HepG2 (cell line): ENCODE measurements at regions not wholly inside any gene's neighbourhood (a gene's known extent, or its start where the extent isn't known, plus 50 kb on each side); places are given as distances from the start of the nearest gene placed in this dataset.

Experiments used
- ATAC-seq: fragments of 200-7000 bp; cut with Tn5 transposase; 3 replicates; pipeline ENCODE4 v1.9.1; 2020; ENCODE audit warnings: mild to moderate bottlenecking, moderate library complexity
- BruUV-seq: library from RNA; stranded (reverse); fragments of 400-500 nt; replicated peaks from 2 replicates; lab custom pipeline; 2021; lab: Mats Ljungman, UMichigan
- CTCF ChIA-PET: fragments of 300-600 bp; formaldehyde crosslinking; extraction: SDS; loops from one replicate; lab custom pipeline; 2021; ENCODE audit warnings: low total read pairs, inconsistent platforms, low intra/inter-chr PET ratio; lab: Yijun Ruan, JAX
- POLR2A ChIA-PET: fragments of 350-600 bp; sonication (Branson Sonifier 250); formaldehyde crosslinking; loops from one replicate; lab custom pipeline; 2020; ENCODE audit warnings: antibody characterized with exemption, inconsistent platforms; lab: Yijun Ruan, JAX
- DNase-seq: peaks from one replicate; pipeline ENCODE4 v3.0.0-alpha.2; 2015; ENCODE audit warnings: low spot score
- FAIRE-seq: peaks from 3 replicates; lab custom pipeline; 2011; peaks lifted over from hg19 to GRCh38; lab: Jason Lieb, UNC
- H2AFZ ChIP-seq: one replicate; pipeline ENCODE4 v1.6.1; 2011; ENCODE audit warnings: low read length, inconsistent platforms
- H3K27ac ChIP-seq: fragments of 300-600 bp; 3 replicates; pipeline ENCODE4 v1.8.0; 2011; ENCODE audit warnings: mixed run types, mild to moderate bottlenecking, mixed read lengths, low read length, inconsistent platforms; ENCODE audit not compliant: insufficient read depth; ENCODE audit errors: extremely low read length
- H3K27me3 ChIP-seq, 2 experiments: fragments of 200-600 bp in 1 of 2; 2 replicates in 1 of 2; 3 replicates in 1 of 2; pipeline versions ENCODE4 v1.6.0 to v1.8.0; 2011; ENCODE audit warnings: low read length in 2 of 2, mild to moderate bottlenecking in 2 of 2, moderate library complexity in 2 of 2, inconsistent platforms in 1 of 2; ENCODE audit not compliant: insufficient read depth in 2 of 2, control insufficient read depth in 1 of 2
- H3K36me3 ChIP-seq, 2 experiments: fragments of 200-600 bp in 1 of 2; replicated peaks in 1 of 2; 2 replicates in 1 of 2; 3 replicates in 1 of 2; pipeline versions ENCODE4 v1.5.1 to v1.8.0; 2011; ENCODE audit warnings: low read length in 2 of 2, inconsistent platforms in 1 of 2; ENCODE audit not compliant: insufficient read depth in 2 of 2, control insufficient read depth in 1 of 2
- H3K4me1 ChIP-seq: 2 replicates; pipeline ENCODE4 v1.5.1; 2012; ENCODE audit warnings: low read length, inconsistent platforms; ENCODE audit not compliant: insufficient read depth
- H3K4me2 ChIP-seq: 2 replicates; pipeline ENCODE4 v1.6.0; 2011; ENCODE audit warnings: low read depth, low read length, inconsistent platforms
- H3K4me3 ChIP-seq, 3 experiments: fragments of 200-600 bp in 1 of 3; sonication (generic), shearing (Covaris generic) in 1 of 3; replicated peaks in 1 of 3; 2 replicates each; pipeline ENCODE4 v1.5.1; 2011 to 2016; ENCODE audit warnings: low read length in 3 of 3, inconsistent platforms in 2 of 3, low read depth in 2 of 3, mild to moderate bottlenecking in 2 of 3, control low read depth in 1 of 3, mixed read lengths in 1 of 3; ENCODE audit not compliant: insufficient read depth in 1 of 3
- H3K79me2 ChIP-seq: one replicate; pipeline ENCODE4 v1.6.1; 2011; ENCODE audit warnings: low read length, inconsistent platforms; ENCODE audit not compliant: insufficient read depth
- H3K9ac ChIP-seq: 2 replicates; pipeline ENCODE4 v1.6.0; 2011; ENCODE audit warnings: mild to moderate bottlenecking, low read depth, low read length, inconsistent platforms; ENCODE audit not compliant: insufficient read depth
- H3K9me3 ChIP-seq: 2 replicates; pipeline ENCODE4 v1.5.1; 2012; ENCODE audit warnings: mild to moderate bottlenecking, low read length
- H4K20me1 ChIP-seq: 2 replicates; pipeline ENCODE4 v1.6.0; 2011; ENCODE audit warnings: inconsistent platforms, mild to moderate bottlenecking, low read length, moderate library complexity; ENCODE audit not compliant: insufficient read depth
- HOXA7 ChIP-seq: sonication (generic); formaldehyde crosslinking; IDR thresholded peaks from 2 replicates; pipeline ENCODE4 v1.8.1; 2022; ENCODE audit warnings: mild to moderate bottlenecking, missing genetic modification reagents, moderate library complexity
- KDM5B ChIP-seq: sonication (generic); formaldehyde crosslinking; IDR thresholded peaks from 2 replicates; pipeline ENCODE4 v1.4.0; 2020; ENCODE audit warnings: missing genetic modification reagents, mild to moderate bottlenecking, borderline replicate concordance
- KLF6 ChIP-seq: IDR thresholded peaks from 2 replicates; pipeline ENCODE4 v1.8.0; 2016; ENCODE audit warnings: missing biosample characterization, missing genetic modification reagents
- PITX1 ChIP-seq: sonication (generic); formaldehyde crosslinking; IDR thresholded peaks from 2 replicates; pipeline ENCODE4 v1.5.1; 2020; ENCODE audit warnings: mild to moderate bottlenecking, missing genetic modification reagents
- RBM39 ChIP-seq: fragments of 200-400 bp; formaldehyde crosslinking; IDR thresholded peaks from one replicate; pipeline ENCODE4 v1.6.1; 2018; ENCODE audit warnings: antibody characterized with exemption, mild to moderate bottlenecking, low read depth, low read length; ENCODE audit not compliant: poor library complexity, severe bottlenecking
- SATB2 ChIP-seq: sonication (generic); formaldehyde crosslinking; IDR thresholded peaks from 2 replicates; pipeline ENCODE4 v1.5.0; 2020; ENCODE audit warnings: missing genetic modification reagents
- TCF12 ChIP-seq, 2 experiments: fragments of 450-650 bp in 1 of 2; sonication (generic) in 1 of 2; formaldehyde crosslinking in 1 of 2; IDR thresholded peaks; 2 replicates each; pipeline versions ENCODE4 v1.6.1 to v1.8.0; 2017 to 2022; ENCODE audit warnings: antibody characterized with exemption in 1 of 2, mild to moderate bottlenecking in 1 of 2, missing genetic modification reagents in 1 of 2, moderate library complexity in 1 of 2
- ZNF136 ChIP-seq: sonication (generic); formaldehyde crosslinking; IDR thresholded peaks from 2 replicates; pipeline ENCODE4 v1.8.1; 2022; ENCODE audit warnings: low read depth, mild to moderate bottlenecking, moderate library complexity, missing genetic modification reagents
- ZNF414 ChIP-seq: sonication (generic); formaldehyde crosslinking; IDR thresholded peaks from 2 replicates; pipeline ENCODE4 v1.5.0; 2020; ENCODE audit warnings: missing genetic modification reagents
- ZNF513 ChIP-seq: sonication (generic); formaldehyde crosslinking; conservative IDR thresholded peaks from 2 replicates; pipeline ENCODE4 v1.5.0; 2020; ENCODE audit warnings: missing genetic modification reagents
- ZNF709 ChIP-seq: sonication (generic); formaldehyde crosslinking; IDR thresholded peaks from 2 replicates; pipeline ENCODE4 v1.5.0; 2020; ENCODE audit warnings: mild to moderate bottlenecking, missing genetic modification reagents
- ZNF710 ChIP-seq: sonication (generic); formaldehyde crosslinking; IDR thresholded peaks from 2 replicates; pipeline ENCODE4 v1.5.0; 2020; ENCODE audit warnings: mild to moderate bottlenecking, missing genetic modification reagents, borderline replicate concordance
- ZNF770 ChIP-seq: sonication (generic); formaldehyde crosslinking; IDR thresholded peaks from 2 replicates; pipeline ENCODE4 v1.5.0; 2020; ENCODE audit warnings: mild to moderate bottlenecking, missing genetic modification reagents
- in situ Hi-C: cut with HindIII; loops from 2 replicates; pipeline ENCODE4 v1.10.0; 2017; ENCODE audit warnings: low pct_unique_long_range_greater_than_20kb; ENCODE audit not compliant: extremely low pct_ligation_motif_present
- intact Hi-C: fragments of 100-400 bp; cut with micrococcal nuclease; formaldehyde crosslinking; loops from one replicate; pipeline ENCODE4 v1.10.0; 2022; ENCODE audit not compliant: unreplicated experiment
- TF ChIP-seq, protein P1 (sequence below): sonication (generic); formaldehyde crosslinking; IDR thresholded peaks from 2 replicates; pipeline ENCODE4 v1.4.0; 2020; ENCODE audit warnings: missing genetic modification reagents
- TF ChIP-seq, protein P2 (sequence below): sonication (generic); formaldehyde crosslinking; IDR thresholded peaks from 2 replicates; pipeline ENCODE4 v1.8.0; 2022; ENCODE audit warnings: mild to moderate bottlenecking, missing genetic modification reagents, moderate library complexity

DNA sequence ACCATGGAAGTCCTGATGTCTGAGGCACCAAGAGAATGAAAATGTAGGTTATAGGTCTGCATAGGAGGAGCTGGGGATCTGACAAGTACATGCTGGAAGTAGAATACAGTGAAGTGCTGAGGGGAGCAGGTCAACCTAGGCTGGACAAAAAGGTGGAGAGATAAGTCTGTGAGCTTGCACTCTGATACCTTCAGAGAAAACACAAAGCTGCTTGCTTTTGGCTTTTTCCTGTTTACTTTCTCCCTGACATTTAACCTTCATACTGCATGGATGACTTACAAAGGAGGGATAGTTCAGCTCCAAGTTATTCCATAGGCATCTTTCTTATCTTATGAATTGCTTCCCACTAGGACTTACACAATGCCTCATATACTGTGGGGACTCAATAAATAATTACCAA is 256.7 kb upstream of the NREP start:
- no peak overlapping the region for H3K9ac ChIP-seq
- DNase-seq, result no peak
- ChIA-PET CTCF (no interaction called here), POLR2A (no interaction called here)
- H3K4me1 ChIP-seq, result peaks cover 6% of the 10 kb centered on the region; the same call in 1 of the 2 replicates
- no peaks in the 10 kb centered on the region for H3K36me3 ChIP-seq
- no TSS peak for BruUV-seq
- no peaks in the 10 kb centered on the region for H3K79me2 ChIP-seq
- ATAC-seq, result peak; percentile 77
- FAIRE-seq, result peak; percentile 34
- no peaks in the 10 kb centered on the region for H4K20me1 ChIP-seq
- H3K4me3 ChIP-seq, result no peak overlapping the region
- in situ Hi-C loops, result no loop called here
- H3K27ac ChIP-seq, result no peak overlapping the region
- H2AFZ ChIP-seq, result no peak overlapping the region
- H3K27me3 ChIP-seq, result no peaks in the 10 kb centered on the region
- no peaks in the 10 kb centered on the region for H3K9me3 ChIP-seq
- intact Hi-C loops, result no loop called here
- no peak overlapping the region for H3K4me2 ChIP-seq
- TF ChIP-seq RBM39, result no peak
- no peak for TF ChIP-seq ZNF513 (CRISPR knock-in tag)
- TF ChIP-seq, protein P1, sequence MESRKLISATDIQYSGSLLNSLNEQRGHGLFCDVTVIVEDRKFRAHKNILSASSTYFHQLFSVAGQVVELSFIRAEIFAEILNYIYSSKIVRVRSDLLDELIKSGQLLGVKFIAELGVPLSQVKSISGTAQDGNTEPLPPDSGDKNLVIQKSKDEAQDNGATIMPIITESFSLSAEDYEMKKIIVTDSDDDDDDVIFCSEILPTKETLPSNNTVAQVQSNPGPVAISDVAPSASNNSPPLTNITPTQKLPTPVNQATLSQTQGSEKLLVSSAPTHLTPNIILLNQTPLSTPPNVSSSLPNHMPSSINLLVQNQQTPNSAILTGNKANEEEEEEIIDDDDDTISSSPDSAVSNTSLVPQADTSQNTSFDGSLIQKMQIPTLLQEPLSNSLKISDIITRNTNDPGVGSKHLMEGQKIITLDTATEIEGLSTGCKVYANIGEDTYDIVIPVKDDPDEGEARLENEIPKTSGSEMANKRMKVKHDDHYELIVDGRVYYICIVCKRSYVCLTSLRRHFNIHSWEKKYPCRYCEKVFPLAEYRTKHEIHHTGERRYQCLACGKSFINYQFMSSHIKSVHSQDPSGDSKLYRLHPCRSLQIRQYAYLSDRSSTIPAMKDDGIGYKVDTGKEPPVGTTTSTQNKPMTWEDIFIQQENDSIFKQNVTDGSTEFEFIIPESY (CRISPR knock-in tag), result no peak
- no peak for TF ChIP-seq ZNF709 (CRISPR knock-in tag)
- TF ChIP-seq ZNF710 (CRISPR knock-in tag), result no peak
- TF ChIP-seq ZNF770 (CRISPR knock-in tag), result no peak
- TF ChIP-seq ZNF414 (CRISPR knock-in tag), result no peak
- TF ChIP-seq KLF6 (CRISPR knock-in tag), result no peak
- no peak for TF ChIP-seq SATB2
- no peak for TF ChIP-seq KDM5B
- TF ChIP-seq, protein P2, sequence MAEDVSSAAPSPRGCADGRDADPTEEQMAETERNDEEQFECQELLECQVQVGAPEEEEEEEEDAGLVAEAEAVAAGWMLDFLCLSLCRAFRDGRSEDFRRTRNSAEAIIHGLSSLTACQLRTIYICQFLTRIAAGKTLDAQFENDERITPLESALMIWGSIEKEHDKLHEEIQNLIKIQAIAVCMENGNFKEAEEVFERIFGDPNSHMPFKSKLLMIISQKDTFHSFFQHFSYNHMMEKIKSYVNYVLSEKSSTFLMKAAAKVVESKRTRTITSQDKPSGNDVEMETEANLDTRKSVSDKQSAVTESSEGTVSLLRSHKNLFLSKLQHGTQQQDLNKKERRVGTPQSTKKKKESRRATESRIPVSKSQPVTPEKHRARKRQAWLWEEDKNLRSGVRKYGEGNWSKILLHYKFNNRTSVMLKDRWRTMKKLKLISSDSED, result no peak
- TF ChIP-seq ZNF136 (CRISPR knock-in tag), result no peak
- no peak for TF ChIP-seq PITX1 (CRISPR knock-in tag)
- TF ChIP-seq TCF12 (IDR thresholded peaks at IDR 0.05), result no peak
- TF ChIP-seq TCF12 (CRISPR knock-in tag; IDR thresholded peaks at IDR 0.05), result no peak
- TF ChIP-seq HOXA7, result no peak
